ENCODE measurements at regions not wholly inside any gene's neighbourhood (a gene's known extent, or its start where the extent isn't known, plus 50 kb on each side); places are given as distances from the start of the nearest gene placed in this dataset.

GRCh38 chr7:42453931-42454361 is 216.9 kb upstream of the GLI3 start:
- no peak for DNase-seq (ENCODE audit: low read depth)
- TF ChIP-seq CTCF (IDR thresholded peaks at IDR 0.05; ENCODE audit: insufficient read depth, low read length, poor library complexity, severe bottlenecking): no peak
- no peaks in the 10 kb centered on the region for H3K36me3 ChIP-seq (ENCODE audit: control insufficient read depth, insufficient read depth, low read length)
- no peaks in the 10 kb centered on the region for H3K27me3 ChIP-seq (ENCODE audit: control insufficient read depth, insufficient read depth, low read length)
- no peak overlapping the region for H3K4me3 ChIP-seq (ENCODE audit: low read depth, low read length)

GRCh38 chr7:42452356-42452755 is 215.3 kb upstream of the GLI3 start:
- TF ChIP-seq CTCF (IDR thresholded peaks at IDR 0.05; ENCODE audit: insufficient read depth, low read length, poor library complexity, severe bottlenecking): no peak
- no peak overlapping the region for H3K4me3 ChIP-seq (ENCODE audit: low read depth, low read length)
- H3K27me3 ChIP-seq (ENCODE audit: control insufficient read depth, insufficient read depth, low read length): no peaks in the 10 kb centered on the region
- no peaks in the 10 kb centered on the region for H3K36me3 ChIP-seq (ENCODE audit: control insufficient read depth, insufficient read depth, low read length)
- DNase-seq (ENCODE audit: low read depth): no peak

GRCh38 chr7:42449431-42449830 is 212.4 kb upstream of the GLI3 start:
- no peaks in the 10 kb centered on the region for H3K27me3 ChIP-seq (ENCODE audit: control insufficient read depth, insufficient read depth, low read length)
- no peak for DNase-seq (ENCODE audit: low read depth)
- H3K36me3 ChIP-seq (ENCODE audit: control insufficient read depth, insufficient read depth, low read length): no peaks in the 10 kb centered on the region
- no peak for TF ChIP-seq CTCF (IDR thresholded peaks at IDR 0.05; ENCODE audit: insufficient read depth, low read length, poor library complexity, severe bottlenecking)
- no peak overlapping the region for H3K4me3 ChIP-seq (ENCODE audit: low read depth, low read length)

GRCh38 chr7:42448901-42449300 is 211.9 kb upstream of the GLI3 start:
- H3K4me3 ChIP-seq (ENCODE audit: low read depth, low read length): no peak overlapping the region
- no peak for DNase-seq (ENCODE audit: low read depth)

GRCh38 chr7:42445691-42446090 is 208.7 kb upstream of the GLI3 start:
- no peaks in the 10 kb centered on the region for H3K36me3 ChIP-seq (ENCODE audit: control insufficient read depth, insufficient read depth, low read length)
- no peak overlapping the region for H3K4me3 ChIP-seq (ENCODE audit: low read depth, low read length)
- no peak for TF ChIP-seq CTCF (IDR thresholded peaks at IDR 0.05; ENCODE audit: insufficient read depth, low read length, poor library complexity, severe bottlenecking)
- no peak for DNase-seq (ENCODE audit: low read depth)
- H3K27me3 ChIP-seq (ENCODE audit: control insufficient read depth, insufficient read depth, low read length): no peaks in the 10 kb centered on the region

More at GRCh38 chr7:42448901-42449300, 211.9 kb upstream of the GLI3 start:
- Histone ChIP-seq H3K27me3 (ENCODE audit: control insufficient read depth, insufficient read depth, low read length) (no peaks in the 10 kb centered on the region), H3K36me3 (ENCODE audit: control insufficient read depth, insufficient read depth, low read length) (no peaks in the 10 kb centered on the region)
- TF ChIP-seq CTCF (IDR thresholded peaks at IDR 0.05; ENCODE audit: insufficient read depth, low read length, poor library complexity, severe bottlenecking): no peak

- no peak for DNase-seq (ENCODE audit: low read depth)
- TF ChIP-seq CTCF (IDR thresholded peaks at IDR 0.05; ENCODE audit: insufficient read depth, low read length, poor library complexity, severe bottlenecking): no peak
- H3K36me3 ChIP-seq (ENCODE audit: control insufficient read depth, insufficient read depth, low read length): no peaks in the 10 kb centered on the region
These were observed 203.9 kb upstream of the GLI3 start for GRCh38 chr7:42440951-42441350.

More at GRCh38 chr7:42440951-42441350, 203.9 kb upstream of the GLI3 start:
- no peaks in the 10 kb centered on the region for H3K27me3 ChIP-seq (ENCODE audit: control insufficient read depth, insufficient read depth, low read length)
- no peak overlapping the region for H3K4me3 ChIP-seq (ENCODE audit: low read depth, low read length)

All from kidney epithelial cell (primary cell).